Loucy (cell line): ENCODE measurements at regions not wholly inside any gene's neighbourhood (a gene's known extent, or its start where the extent isn't known, plus 50 kb on each side); places are given as distances from the start of the nearest gene placed in this dataset.

ENCODE experiments used
- EZH2phosphoT487 ChIP-seq: fragments of 200-600 bp; IDR thresholded peaks from 2 replicates; pipeline ENCODE4 v1.6.1; 2018; ENCODE audit warnings: antibody characterized with exemption, mild to moderate bottlenecking, moderate library complexity, borderline replicate concordance
- TF ChIP-seq, protein P1 (sequence below): fragments of 200-600 bp; sonication (generic); conservative IDR thresholded peaks from 2 replicates; pipeline ENCODE4 v1.5.1; 2014; ENCODE audit warnings: mild to moderate bottlenecking, antibody characterized with exemption, low read length

DNA sequence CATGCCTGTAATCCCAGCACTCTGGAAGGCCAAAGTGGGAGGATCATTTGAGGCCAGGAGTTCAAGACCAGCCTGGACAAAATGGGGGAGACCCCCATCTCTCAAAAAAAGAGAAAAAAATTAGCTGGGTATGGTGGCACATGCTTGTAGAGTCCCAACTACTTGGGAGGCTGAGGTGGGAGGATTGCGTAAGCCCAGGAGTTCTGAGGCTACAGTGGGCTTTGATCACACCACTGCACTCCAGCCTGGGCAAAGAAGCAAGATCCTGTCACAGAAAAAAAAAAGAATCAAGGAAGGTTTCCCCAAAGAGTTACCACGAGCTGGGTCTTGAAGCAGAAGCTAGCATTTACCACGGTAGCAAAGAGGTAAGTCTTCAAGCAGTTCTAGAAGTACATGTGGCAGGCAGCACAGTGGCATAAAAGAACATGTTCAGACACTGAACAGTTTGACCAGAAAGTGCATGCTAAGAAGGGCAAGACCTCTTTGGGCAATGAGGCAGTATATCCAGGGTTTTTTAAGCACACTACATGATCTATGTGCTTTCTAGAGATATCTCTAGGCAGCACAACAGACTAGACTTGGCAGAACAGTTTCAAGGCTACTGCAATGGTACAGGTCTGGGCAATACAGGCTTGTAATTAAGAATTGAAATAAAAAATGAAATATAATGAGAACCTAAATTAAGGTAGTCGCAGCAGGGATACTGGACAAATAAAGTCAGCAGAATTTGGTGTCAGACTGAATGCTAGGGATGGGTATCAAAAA lies 418.5 kb downstream of the SHQ1 start:
- no peak for TF ChIP-seq EZH2phosphoT487
- TF ChIP-seq, protein P1, sequence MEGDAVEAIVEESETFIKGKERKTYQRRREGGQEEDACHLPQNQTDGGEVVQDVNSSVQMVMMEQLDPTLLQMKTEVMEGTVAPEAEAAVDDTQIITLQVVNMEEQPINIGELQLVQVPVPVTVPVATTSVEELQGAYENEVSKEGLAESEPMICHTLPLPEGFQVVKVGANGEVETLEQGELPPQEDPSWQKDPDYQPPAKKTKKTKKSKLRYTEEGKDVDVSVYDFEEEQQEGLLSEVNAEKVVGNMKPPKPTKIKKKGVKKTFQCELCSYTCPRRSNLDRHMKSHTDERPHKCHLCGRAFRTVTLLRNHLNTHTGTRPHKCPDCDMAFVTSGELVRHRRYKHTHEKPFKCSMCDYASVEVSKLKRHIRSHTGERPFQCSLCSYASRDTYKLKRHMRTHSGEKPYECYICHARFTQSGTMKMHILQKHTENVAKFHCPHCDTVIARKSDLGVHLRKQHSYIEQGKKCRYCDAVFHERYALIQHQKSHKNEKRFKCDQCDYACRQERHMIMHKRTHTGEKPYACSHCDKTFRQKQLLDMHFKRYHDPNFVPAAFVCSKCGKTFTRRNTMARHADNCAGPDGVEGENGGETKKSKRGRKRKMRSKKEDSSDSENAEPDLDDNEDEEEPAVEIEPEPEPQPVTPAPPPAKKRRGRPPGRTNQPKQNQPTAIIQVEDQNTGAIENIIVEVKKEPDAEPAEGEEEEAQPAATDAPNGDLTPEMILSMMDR, result no peak
